ENCODE measurements at regions not wholly inside any gene's neighbourhood (a gene's known extent, or its start where the extent isn't known, plus 50 kb on each side); places are given as distances from the start of the nearest gene placed in this dataset.
"Not testable (repeated sequence)": the region's sequence is repeated elsewhere in the genome, so short reads cannot be mapped to it uniquely, and the experiment has no call there.

GRCh38 chr15:69666441-69666882 lies 213.8 kb downstream of the RPLP1 start:
- in situ Hi-C loops (cut with HindIII; ENCODE audit: low sequenced_read_pairs), result no loop called here

DNA sequence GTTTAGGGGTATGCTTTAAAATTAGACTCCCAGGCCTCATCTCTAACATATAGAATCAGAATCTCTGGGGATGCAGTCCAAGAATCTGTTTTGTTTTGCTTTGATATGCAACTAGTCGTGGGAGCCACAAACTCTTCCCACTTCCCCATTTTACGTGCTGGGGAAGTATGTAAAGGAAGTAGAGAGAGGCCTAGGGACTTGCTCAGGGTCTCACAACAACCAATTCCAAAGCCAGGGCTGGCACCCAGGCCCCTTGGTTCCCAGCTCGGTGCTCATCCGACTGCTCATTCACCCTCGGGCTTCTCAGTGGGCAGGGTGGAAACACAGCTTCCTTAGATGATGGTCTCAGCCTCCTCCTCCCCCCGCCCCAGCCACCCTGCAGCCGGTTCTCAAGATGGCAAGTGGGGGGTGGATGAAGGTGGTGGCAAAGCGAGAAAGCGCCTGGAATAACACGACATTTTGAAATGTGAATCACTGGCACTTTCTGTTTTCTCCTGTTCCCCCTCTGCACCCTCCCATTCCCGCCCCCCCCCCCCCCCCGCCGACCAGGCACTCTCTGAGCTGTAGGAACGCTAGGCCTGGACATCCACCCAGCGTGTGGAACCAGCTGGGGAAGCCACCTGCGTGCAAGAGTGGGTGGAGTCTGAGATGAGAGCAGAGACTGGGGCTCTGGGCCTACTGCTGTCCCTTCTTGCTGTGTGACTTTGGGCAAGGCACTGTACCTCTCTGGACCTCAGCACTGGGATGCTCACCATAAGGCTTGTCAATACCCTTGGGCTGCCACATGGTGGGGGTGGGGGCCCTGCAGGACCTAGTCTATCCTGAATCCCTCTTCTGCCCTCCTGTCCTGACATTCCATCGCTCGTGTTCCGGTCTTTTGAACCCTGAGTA lies 214.5 kb downstream of the RPLP1 start:
- in situ Hi-C loops (cut with HindIII; ENCODE audit: low sequenced_read_pairs), result no loop called here

GRCh38 chr15:69668039-69668705 lies 215.6 kb downstream of the RPLP1 start:
- in situ Hi-C loops (cut with HindIII; ENCODE audit: low sequenced_read_pairs), result no loop called here

- in situ Hi-C loops (cut with HindIII; ENCODE audit: low sequenced_read_pairs), result no loop called here
Measured at GRCh38 chr15:69668963-69669362, 216.3 kb downstream of the RPLP1 start.

GRCh38 chr15:69669446-69669845 lies 216.8 kb downstream of the RPLP1 start:
- in situ Hi-C loops (cut with HindIII; ENCODE audit: low sequenced_read_pairs), result no loop called here

DNA sequence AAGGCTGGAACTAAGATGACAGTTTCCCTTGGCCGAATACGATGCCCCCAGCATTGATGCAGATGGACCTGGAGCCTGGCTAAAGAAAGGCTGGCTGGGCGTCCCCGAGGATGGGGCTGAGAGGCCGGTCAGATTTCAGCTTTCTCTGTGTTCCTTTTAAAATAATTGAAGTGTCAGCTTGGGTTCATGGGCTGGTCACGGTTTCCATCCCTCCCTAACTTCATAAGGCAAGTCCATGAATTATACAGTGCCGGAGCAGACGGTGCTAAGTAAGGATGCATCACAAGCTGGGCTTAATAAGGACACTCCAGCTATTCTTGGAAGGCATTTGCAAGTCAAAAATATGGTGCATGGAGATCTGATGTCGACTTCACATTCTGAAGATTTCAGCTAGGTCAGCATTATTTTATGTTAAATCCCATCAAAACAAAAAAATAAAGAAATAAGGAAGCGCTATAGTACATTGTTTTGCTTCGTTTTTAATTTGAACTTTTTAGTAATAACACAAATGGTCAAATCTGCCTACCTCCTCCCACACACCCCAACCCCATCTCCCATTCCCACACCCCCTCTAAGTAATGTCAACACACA lies 220.8 kb downstream of the RPLP1 start:
- in situ Hi-C loops (cut with HindIII; ENCODE audit: low sequenced_read_pairs), result no loop called here

DNA sequence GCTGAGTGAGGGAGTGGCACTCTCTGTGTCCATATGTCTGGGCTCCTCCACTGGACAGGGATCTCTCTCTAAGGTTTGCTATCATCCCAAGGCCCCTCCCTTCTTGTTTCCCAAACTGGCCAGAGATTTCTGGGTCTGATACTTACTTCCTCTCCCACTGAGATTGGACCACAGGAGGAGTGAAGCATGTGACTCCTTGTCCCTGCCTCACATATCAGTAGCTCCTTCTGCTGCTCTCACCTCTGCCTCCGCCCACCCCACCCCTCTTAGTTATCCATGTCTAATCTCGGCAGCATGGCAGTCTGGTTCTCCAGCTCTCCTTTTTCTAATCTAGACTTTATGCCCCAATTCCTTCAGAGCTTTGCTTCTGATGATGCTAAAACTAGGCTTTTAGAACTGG lies 223.1 kb downstream of the RPLP1 start:
- in situ Hi-C loops (cut with HindIII; ENCODE audit: low sequenced_read_pairs), result no loop called here

DNA sequence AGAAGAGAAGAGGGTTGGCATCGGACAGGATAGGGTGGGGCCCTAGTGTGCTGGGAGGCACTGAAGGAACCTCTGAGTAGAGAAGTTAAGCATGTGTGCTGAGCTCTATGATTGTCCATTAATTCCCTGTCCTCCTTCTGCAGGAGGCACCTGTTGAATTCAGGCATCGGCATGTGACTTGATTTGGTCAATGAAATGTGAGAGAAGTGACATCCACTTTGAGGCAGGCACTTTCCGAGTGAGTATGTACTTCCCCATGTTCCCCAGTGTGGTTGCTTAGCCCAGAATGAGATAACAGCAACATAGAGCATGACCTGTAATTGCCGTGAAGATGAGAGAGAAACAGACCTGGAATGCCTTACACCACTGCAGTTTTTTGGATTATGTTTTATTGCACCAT lies 224.8 kb downstream of the RPLP1 start:
- in situ Hi-C loops (cut with HindIII; ENCODE audit: low sequenced_read_pairs), result no loop called here

DNA sequence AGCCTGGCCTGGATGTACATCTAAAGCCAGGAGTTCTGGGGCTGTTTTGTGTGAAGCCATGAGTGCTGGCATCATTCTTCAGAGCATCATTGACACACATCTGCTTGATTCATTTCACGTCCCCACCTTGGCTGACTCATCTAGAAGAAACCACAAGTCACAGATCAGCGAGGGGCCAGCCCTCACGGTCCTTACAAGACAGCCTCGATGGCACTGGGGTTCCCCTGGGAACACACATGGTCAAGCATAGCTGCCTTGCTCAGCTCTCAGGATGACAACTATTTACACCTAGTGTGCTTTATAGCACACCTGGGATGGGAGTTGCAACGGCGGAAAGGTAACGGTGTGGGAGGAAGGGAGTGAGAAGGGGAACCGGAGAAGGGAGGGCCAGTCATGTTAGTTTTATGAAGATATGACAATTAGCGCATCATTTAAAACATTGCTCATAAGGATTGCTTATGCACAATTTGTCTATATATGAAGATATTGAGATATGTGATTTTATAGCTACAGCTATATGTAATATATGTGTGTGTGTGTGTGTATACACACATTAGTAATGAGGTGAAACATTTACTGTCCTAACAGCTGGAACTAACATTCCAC lies 227.1 kb downstream of the RPLP1 start:
- in situ Hi-C loops (cut with HindIII; ENCODE audit: low sequenced_read_pairs), result no loop called here

DNA sequence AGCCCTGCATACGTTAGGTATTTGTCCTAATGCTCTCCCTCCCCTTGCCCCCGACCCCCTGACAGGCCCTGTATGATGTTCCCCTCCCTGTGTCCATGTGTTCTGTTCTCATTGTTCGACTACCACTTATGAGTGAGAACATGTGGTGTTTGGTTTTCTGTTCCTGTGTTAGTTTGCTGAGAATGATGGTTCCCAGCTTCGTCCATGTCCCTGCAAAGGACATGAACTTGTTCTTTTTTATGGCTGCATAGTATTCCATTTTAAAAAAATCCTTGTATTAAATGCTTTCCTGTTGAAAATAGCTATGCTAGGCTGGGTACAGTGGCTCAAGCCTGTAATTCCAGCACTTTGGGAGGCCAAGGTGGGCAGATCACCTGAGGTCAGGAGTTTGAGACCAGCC lies 232.2 kb downstream of the RPLP1 start:
- in situ Hi-C loops (cut with HindIII; ENCODE audit: low sequenced_read_pairs), result not testable (repeated sequence)

- in situ Hi-C loops (cut with HindIII; ENCODE audit: low sequenced_read_pairs), result no loop called here
Measured at GRCh38 chr15:69685512-69686452, 233.2 kb downstream of the RPLP1 start.

DNA sequence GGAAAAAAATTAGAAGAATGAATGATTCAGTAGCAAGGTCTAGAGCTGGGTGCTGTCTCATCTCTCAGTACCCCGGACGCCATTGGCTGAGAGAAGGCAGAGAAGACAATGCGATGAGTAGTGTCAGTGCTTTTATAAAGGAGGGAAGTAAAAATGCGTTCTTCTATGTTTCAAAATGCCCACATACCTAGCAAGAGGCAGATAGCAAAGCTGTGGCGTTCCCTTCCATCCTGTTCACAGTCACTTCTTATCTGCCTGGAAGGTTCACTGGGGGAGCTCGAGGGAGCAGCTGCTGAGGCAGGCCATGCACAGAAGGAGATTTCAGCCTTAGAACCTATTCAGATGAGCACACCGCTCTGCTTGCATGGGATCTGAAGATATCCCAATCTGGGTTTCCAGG lies 234.0 kb downstream of the RPLP1 start:
- in situ Hi-C loops (cut with HindIII; ENCODE audit: low sequenced_read_pairs), result no loop called here

- in situ Hi-C loops (cut with HindIII; ENCODE audit: low sequenced_read_pairs), result no loop called here
Measured at GRCh38 chr15:69689133-69689532, 236.5 kb downstream of the RPLP1 start.

GRCh38 chr15:69691307-69692015 lies 238.8 kb downstream of the RPLP1 start:
- in situ Hi-C loops (cut with HindIII; ENCODE audit: low sequenced_read_pairs), result no loop called here

- in situ Hi-C loops (cut with HindIII; ENCODE audit: low sequenced_read_pairs), result no loop called here
Measured at GRCh38 chr15:69692342-69692741, 239.7 kb downstream of the RPLP1 start.

DNA sequence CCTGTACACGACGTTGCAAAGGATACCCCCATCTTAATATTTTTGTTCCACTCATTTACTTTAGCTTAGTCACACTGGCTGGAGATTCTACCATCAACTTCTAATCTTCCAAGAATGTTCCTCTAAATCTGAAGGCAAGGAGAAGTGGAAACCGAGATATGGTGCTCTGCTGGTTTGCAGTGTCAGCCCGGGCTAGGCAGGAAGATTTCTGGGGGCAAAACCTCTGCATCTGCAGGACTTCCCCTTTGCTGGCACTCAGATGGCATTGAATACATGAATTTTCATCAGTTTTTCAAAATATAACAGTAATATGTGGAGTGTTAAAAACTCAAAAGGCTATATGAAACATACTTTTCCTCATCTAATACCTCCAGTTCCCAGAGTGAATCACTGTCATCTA lies 240.4 kb downstream of the RPLP1 start:
- in situ Hi-C loops (cut with HindIII; ENCODE audit: low sequenced_read_pairs), result no loop called here

GRCh38 chr15:69696946-69697345 lies 244.3 kb downstream of the RPLP1 start:
- in situ Hi-C loops (cut with HindIII; ENCODE audit: low sequenced_read_pairs), result no loop called here

DNA sequence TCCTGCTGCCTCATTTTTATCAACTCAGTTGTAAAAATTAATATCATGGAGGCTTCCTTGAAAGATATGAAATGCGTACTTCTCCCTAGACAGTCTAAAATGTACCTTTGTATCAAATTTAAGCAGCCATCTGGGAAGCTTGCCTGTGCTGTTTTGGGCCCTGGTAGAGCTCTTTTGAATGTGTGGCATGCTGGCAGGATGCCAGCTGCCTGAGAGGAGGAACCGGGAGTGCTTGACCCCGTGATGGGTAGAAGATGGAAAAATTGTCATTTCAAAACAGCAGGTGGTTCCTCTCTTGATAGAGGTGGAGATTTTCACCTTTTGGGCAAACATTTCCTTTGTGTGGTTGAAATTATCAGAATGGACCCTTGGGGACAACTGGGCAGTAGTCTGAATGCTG lies 245.3 kb downstream of the RPLP1 start:
- in situ Hi-C loops (cut with HindIII; ENCODE audit: low sequenced_read_pairs), result no loop called here

GRCh38 chr15:69699096-69699495 lies 246.5 kb downstream of the RPLP1 start:
- in situ Hi-C loops (cut with HindIII; ENCODE audit: low sequenced_read_pairs), result no loop called here

DNA sequence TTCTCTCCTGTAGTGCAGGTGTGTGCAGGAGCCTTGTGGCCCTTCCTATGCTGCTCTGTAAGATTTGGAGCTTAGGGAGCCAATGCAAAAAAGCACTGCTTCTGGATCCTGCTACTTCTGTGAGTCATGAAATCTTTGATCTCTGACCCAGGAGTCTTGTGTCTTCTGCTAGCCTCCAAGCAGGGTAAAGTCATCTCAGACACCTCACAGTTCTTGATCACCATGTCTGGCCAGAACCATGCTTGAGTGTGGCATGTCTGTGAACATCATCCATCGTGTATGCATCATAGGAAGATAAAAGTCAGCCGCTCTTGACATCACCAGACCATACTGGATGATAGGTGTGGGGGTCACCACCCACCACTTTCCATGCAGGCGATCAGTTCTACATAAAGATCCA lies 247.8 kb downstream of the RPLP1 start:
- in situ Hi-C loops (cut with HindIII; ENCODE audit: low sequenced_read_pairs), result no loop called here
